GF-D8 (cell line): ENCODE measurements at regions not wholly inside any gene's neighbourhood (a gene's known extent, or its start where the extent isn't known, plus 50 kb on each side); places are given as distances from the start of the nearest gene placed in this dataset.

Experiments
- DNase-seq: peaks from one replicate; lab custom pipeline; 2025; lab: John Stamatoyannopoulos, UW

DNA sequence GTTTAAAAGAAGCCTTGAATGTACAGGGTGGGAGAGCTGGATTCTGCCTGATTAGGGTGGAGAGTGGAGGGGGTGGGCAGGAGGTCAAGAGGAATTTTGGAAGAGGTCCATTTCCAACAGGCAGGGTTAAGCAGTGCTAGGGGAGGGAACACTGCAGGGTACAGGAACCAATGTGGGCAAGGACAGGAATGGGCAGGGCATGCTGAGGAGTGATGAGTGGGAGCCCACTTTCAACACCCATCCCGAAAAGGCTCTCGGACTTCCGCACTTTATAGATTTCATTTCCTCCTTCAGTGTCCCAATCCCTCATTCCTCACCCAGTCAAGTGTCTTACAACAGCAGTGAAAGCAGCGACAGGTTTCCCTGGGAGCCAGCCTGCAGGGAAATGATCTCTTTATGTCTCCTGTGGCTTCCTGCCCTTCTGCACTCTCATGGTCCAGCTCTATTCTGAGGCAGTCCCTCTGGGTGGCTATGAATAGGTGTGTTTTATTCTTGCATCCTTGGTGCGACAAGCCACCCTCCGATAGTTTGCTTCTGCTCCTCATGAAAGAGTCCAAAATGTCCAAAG, 50.5 kb upstream of the ZNF507 start:
- DNase-seq = no peak
